GM06990 (cell line): ENCODE measurements at regions not wholly inside any gene's neighbourhood (a gene's known extent, or its start where the extent isn't known, plus 50 kb on each side); places are given as distances from the start of the nearest gene placed in this dataset.

Experiments used
- DNase-seq: peaks from one replicate; pipeline ENCODE4 v3.0.0-alpha.2; 2011; ENCODE audit not compliant: insufficient read length; ENCODE audit errors: extremely low read depth
- H3K27me3 ChIP-seq: replicated peaks from 2 replicates; pipeline ENCODE4 v1.6.0; 2011; ENCODE audit warnings: low read length; ENCODE audit not compliant: control insufficient read depth, insufficient read depth
- H3K36me3 ChIP-seq: 2 replicates; pipeline ENCODE4 v1.5.1; 2011; ENCODE audit warnings: low read length; ENCODE audit not compliant: control insufficient read depth, insufficient read depth
- H3K4me3 ChIP-seq: replicated peaks from 2 replicates; pipeline ENCODE4 v1.5.1; 2011; ENCODE audit warnings: low read depth, mild to moderate bottlenecking, control low read depth, low read length
- CTCF ChIP-seq: IDR thresholded peaks from 2 replicates; pipeline ENCODE4 v1.5.1; 2011; ENCODE audit warnings: low read length, control low read depth, mild to moderate bottlenecking, inconsistent platforms; ENCODE audit not compliant: insufficient read depth, poor library complexity, severe bottlenecking

GRCh38 chr5:93285461-93285860, 295.6 kb downstream of the NR2F1-AS1 start:
- no peak for TF ChIP-seq CTCF
- H3K4me3 ChIP-seq = no peak overlapping the region
- no peaks in the 10 kb centered on the region for H3K36me3 ChIP-seq
- no peak for DNase-seq
- no peaks in the 10 kb centered on the region for H3K27me3 ChIP-seq

GRCh38 chr5:93281980-93282772, 298.8 kb downstream of the NR2F1-AS1 start:
- Histone ChIP-seq H3K36me3 (no peaks in the 10 kb centered on the region), H3K4me3 (no peak overlapping the region), H3K27me3 (no peaks in the 10 kb centered on the region)
- TF ChIP-seq CTCF = no peak
- DNase-seq = no peak

GRCh38 chr5:93280518-93280917, 300.5 kb downstream of the NR2F1-AS1 start:
- Histone ChIP-seq H3K27me3 (no peaks in the 10 kb centered on the region), H3K4me3 (no peak overlapping the region), H3K36me3 (no peaks in the 10 kb centered on the region)
- no peak for DNase-seq
- TF ChIP-seq CTCF = no peak

- no peak for TF ChIP-seq CTCF
- no peaks in the 10 kb centered on the region for H3K36me3 ChIP-seq
- H3K27me3 ChIP-seq = no peaks in the 10 kb centered on the region
- H3K4me3 ChIP-seq = no peak overlapping the region
- no peak for DNase-seq
Measured at GRCh38 chr5:93279296-93279963, 301.6 kb downstream of the NR2F1-AS1 start.

GRCh38 chr5:93278896-93279295, 302.1 kb downstream of the NR2F1-AS1 start:
- DNase-seq = no peak
- Histone ChIP-seq H3K4me3 (no peak overlapping the region), H3K27me3 (no peaks in the 10 kb centered on the region), H3K36me3 (no peaks in the 10 kb centered on the region)
- no peak for TF ChIP-seq CTCF
